T47D (cell line): ENCODE measurements at regions not wholly inside any gene's neighbourhood (a gene's known extent, or its start where the extent isn't known, plus 50 kb on each side); places are given as distances from the start of the nearest gene placed in this dataset.

ENCODE experiments used
- DNase-seq, 2 experiments: peaks; one replicate each; pipeline versions ENCODE4 v3.0.0 to v3.0.0-alpha.2; 2011 to 2012; ENCODE audit warnings: low read depth in 1 of 2, low spot score in 1 of 2
- JUND ChIP-seq: IDR thresholded peaks from 2 replicates; pipeline ENCODE4 v1.6.1; 2012; ENCODE audit warnings: low read depth
- in situ Hi-C: cut with HindIII; loops from 2 replicates; pipeline ENCODE4 v1.10.0; 2016; ENCODE audit warnings: low sequenced_read_pairs, low pct_unique_long_range_greater_than_20kb

DNA sequence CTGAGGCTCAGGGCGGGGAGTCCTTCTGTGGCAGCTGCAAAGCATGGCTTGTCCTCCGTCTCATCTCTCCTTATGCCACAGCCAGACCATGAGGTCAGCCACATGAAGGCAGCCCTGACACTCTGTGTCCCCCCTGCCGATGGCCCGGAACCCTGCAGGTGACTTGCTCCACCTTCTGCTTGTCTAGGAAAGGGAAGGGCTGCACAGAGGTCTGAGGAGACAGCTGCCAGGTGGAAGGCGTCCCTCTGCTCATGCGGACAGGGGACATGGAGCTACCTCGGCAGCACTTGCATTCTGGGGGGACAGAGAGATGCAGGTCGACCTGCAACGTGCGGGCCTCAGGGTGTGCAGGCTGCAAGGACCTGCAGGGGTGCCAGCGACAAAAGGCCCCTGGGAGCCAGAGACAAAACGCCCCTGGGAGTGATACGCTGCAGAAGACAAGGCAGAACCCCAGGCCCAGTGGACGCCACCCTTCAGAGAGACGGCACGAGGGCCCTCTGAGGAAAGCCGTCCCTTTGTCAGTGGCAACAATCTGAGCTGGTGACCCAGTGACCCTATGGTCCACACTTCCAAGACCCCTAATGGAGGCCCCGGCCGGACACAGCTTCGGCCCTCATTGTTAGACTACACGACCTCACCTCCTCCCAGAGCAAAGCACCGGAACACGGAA lies 205.2 kb upstream of the PPP2R2D start:
- TF ChIP-seq JUND = no peak
- DNase-seq = no peak
- in situ Hi-C loops = no loop called here

DNA sequence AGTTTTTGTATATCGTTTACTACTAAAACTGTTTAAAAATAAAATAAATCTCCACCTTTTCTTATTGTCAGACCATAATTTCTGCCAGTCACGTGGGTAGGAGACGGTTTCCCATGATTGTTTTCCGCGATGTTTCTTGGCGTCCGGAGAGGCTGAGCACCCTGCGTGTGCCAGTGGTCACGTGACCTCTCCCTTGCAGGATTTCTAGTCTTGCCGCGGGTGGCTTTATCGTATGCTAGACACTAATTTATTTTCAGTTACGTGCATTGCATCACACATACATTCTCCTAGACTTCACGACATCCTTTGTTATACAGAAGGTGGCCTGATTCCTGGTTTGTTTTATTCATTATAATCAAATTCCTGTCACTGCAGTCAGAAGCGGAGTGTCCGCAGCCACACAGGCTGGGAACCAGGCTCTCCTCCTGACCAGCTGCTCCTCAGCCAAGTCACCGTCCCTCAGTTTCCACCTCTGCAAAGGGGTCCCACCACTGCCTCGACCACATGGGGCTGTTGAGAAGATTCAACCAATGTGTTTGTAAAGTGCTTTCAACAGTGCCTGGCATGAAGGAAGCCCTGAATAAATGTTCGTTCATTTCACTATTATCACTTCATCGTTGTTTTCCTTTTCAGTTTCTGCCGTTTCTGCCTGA lies 203.2 kb upstream of the PPP2R2D start:
- TF ChIP-seq JUND = no peak
- in situ Hi-C loops = no loop called here
- peak in 1 of 2 experiments; percentile 19 for DNase-seq

DNA sequence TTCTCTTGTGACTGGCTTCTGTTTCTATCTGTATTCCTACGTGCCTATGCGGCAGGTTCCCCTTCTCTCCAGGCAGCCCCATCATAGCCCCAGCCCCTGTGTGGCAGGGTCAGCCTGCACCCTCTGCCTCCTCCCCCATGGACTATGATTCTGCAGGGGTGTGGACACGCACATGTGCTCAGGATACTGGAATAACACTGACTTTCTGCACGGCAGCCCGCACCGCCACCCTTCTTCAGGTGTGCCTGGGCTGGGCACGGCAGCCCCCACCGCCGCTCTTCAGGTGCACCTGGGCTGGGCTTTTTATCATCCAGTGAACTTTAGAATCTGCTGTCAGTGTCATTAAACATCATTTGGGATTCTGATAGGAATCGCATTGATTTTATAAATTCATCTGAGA lies 202.6 kb upstream of the PPP2R2D start:
- in situ Hi-C loops = no loop called here
- no peak for TF ChIP-seq JUND
- DNase-seq = no peak

- in situ Hi-C loops = no loop called here
- no peak for DNase-seq
- TF ChIP-seq JUND = no peak
These were observed 201.8 kb upstream of the PPP2R2D start for GRCh38 chr10:131698986-131699385.

- DNase-seq = no peak
- no peak for TF ChIP-seq JUND
- in situ Hi-C loops = no loop called here
These were observed 200.8 kb upstream of the PPP2R2D start for GRCh38 chr10:131700032-131700431.

GRCh38 chr10:131700506-131700905 lies 200.3 kb upstream of the PPP2R2D start:
- TF ChIP-seq JUND = no peak
- DNase-seq = no peak
- in situ Hi-C loops = no loop called here

GRCh38 chr10:131701131-131701947 lies 199.5 kb upstream of the PPP2R2D start:
- in situ Hi-C loops = no loop called here
- no peak for TF ChIP-seq JUND
- no peak for DNase-seq

GRCh38 chr10:131702531-131703356 lies 198.1 kb upstream of the PPP2R2D start:
- no peak for TF ChIP-seq JUND
- in situ Hi-C loops = no loop called here
- DNase-seq = no peak

DNA sequence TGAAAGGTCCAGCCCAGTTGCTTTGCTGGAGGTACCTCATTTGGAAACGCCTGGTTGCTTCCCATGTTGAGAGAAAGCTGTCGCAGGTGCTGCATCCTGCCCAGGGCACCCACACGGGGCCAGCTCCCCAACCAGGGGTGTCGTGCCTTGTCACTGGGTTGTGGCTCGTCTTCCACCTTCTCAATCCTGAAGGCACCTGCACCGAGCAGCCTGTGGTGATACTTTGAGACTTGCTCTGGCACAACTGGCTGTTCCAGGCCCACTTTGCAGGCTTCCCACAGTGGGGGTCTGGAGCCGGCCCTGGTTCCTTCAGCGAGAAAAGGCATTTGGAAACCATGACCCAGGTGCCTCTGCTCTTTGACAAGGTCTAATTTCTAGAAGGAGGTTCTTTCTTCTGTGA lies 197.3 kb upstream of the PPP2R2D start:
- no peak for DNase-seq
- TF ChIP-seq JUND = no peak
- in situ Hi-C loops = no loop called here

DNA sequence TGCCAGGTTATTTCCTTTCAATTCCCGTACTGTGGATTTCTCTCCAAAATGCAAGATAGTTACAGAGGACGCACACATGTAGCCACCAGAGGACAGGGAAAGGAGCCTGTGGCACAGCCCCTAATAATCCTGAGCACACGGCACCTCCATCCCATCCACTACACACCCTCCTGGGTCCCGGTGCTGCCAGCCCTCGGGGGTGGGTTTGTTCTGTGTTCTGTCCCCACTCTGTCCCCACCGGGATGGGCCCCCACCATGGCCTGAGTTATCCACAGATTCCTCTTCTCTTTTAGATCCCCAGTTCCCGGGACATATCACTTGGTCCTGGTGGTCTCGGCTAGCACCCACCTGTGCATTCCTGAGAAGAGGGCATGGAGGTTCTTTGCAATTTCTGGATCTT lies 196.9 kb upstream of the PPP2R2D start:
- no peak for TF ChIP-seq JUND
- DNase-seq = no peak
- in situ Hi-C loops = no loop called here

DNA sequence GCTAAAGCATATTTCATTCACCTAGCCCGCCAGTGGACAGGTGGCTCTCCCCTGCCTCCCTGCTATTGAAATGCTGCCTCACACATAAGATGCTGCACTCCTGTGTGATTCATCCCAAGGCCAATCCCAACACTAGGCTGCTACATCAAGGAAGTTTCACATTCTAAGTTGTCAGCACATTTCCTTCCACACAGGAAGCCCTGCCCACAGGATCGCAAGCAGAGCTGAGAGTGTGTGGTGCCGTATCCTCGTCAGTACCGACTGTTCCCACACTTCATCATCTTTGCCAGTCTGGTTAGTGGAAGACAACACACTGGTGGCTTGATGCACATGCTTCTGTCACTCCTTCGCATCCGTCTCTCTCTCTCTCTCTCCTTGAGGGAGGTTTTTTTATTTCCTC lies 194.3 kb upstream of the PPP2R2D start:
- TF ChIP-seq JUND = no peak
- in situ Hi-C loops = no loop called here
- DNase-seq = no peak

DNA sequence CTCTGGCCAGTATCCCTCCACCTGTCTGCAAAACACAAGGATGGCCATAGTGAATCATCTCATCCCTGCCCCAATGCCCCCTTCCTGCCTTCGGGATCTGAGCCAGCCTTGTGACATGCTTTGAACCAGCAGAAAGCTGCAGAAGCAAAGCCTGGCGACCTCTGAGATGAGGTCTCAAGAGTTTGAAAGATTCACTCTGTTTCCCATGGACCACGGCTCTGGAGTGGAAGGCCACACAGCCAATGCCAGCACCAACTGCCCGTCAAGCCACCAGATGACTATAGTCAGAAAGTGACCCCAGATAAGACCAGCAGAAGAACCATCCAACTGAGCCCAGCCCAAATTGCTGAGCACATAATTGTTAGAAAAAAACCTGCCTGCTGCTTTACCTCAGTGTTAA lies 193.9 kb upstream of the PPP2R2D start:
- no peak for DNase-seq
- TF ChIP-seq JUND = no peak
- in situ Hi-C loops = no loop called here
